Ovary (tissue), 3 donors: ENCODE measurements at regions not wholly inside any gene's neighbourhood (a gene's known extent, or its start where the extent isn't known, plus 50 kb on each side); places are given as distances from the start of the nearest gene placed in this dataset.

Experiments used
- POLR2A ChIP-seq: fragments of 450-650 bp; IDR thresholded peaks from one replicate; pipeline ENCODE4 v1.6.1; 2017; ENCODE audit warnings: antibody characterized with exemption, mild to moderate bottlenecking, moderate library complexity
- TF ChIP-seq, protein P1 (sequence below), 3 donors: fragments of 450-650 bp in 2 of 3; fragments of 200-600 bp in 1 of 3; IDR thresholded peaks; one replicate each; pipeline versions ENCODE4 v1.5.1 to v1.8.0; 2016 to 2022; ENCODE audit warnings: antibody characterized with exemption in 3 of 3, mild to moderate bottlenecking in 1 of 3
- donor health status: DM: no; HTN: no; CAD: no.

DNA sequence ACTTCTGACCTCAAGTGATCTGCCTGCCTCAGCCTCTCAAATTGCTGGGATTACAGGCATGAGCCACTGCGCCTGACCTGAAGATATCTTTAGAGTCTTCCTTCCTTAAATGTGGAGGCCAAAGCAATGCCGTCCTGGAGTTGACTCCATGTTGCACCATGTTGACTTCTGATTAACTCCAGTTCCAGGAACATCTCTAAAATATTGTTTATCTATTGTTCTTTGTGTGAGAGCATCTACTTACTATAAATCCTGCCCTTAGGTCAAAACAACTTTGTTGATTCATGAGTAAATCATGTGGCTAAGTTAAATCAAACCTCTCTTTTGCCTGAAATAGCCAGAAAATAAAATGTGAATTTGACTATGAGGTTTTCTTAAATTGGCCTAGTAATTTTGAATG is 56.6 kb upstream of the CAPRIN1 start:
- no peak for TF ChIP-seq POLR2A
- TF ChIP-seq, protein P1, sequence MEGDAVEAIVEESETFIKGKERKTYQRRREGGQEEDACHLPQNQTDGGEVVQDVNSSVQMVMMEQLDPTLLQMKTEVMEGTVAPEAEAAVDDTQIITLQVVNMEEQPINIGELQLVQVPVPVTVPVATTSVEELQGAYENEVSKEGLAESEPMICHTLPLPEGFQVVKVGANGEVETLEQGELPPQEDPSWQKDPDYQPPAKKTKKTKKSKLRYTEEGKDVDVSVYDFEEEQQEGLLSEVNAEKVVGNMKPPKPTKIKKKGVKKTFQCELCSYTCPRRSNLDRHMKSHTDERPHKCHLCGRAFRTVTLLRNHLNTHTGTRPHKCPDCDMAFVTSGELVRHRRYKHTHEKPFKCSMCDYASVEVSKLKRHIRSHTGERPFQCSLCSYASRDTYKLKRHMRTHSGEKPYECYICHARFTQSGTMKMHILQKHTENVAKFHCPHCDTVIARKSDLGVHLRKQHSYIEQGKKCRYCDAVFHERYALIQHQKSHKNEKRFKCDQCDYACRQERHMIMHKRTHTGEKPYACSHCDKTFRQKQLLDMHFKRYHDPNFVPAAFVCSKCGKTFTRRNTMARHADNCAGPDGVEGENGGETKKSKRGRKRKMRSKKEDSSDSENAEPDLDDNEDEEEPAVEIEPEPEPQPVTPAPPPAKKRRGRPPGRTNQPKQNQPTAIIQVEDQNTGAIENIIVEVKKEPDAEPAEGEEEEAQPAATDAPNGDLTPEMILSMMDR (IDR thresholded peaks at IDR 0.05) = no peak
